K562 (cell line): ENCODE measurements at regions not wholly inside any gene's neighbourhood (a gene's known extent, or its start where the extent isn't known, plus 50 kb on each side); places are given as distances from the start of the nearest gene placed in this dataset.

Source experiments
- ATAC-seq: fragments of 200-7000 bp; cut with Tn5 transposase; 3 replicates; pipeline ENCODE4 v1.9.1; 2020; ENCODE audit warnings: moderate library complexity
- BruUV-seq: library from RNA; stranded (reverse); fragments of 400-500 nt; replicated peaks from 2 replicates; lab custom pipeline; 2021; lab: Mats Ljungman, UMichigan
- CTCF ChIA-PET: fragments of 300-600 bp; formaldehyde crosslinking; extraction: SDS; loops from one replicate; lab custom pipeline; 2021; ENCODE audit warnings: low intra/inter-chr PET ratio; lab: Yijun Ruan, JAX
- POLR2A ChIA-PET: fragments of 300-600, 350-650 bp; sonication (Branson Sonifier 250); formaldehyde crosslinking; extraction: SDS; loops from one replicate; lab custom pipeline; 2021; ENCODE audit warnings: antibody characterized with exemption, inconsistent platforms; lab: Yijun Ruan, JAX
- DNase-seq, 4 experiments: peaks; one replicate each; pipeline versions ENCODE4 v3.0.0 to v3.0.0-alpha.2; 2011 to 2018; ENCODE audit warnings: low spot score in 3 of 4, mixed read lengths in 3 of 4; ENCODE audit errors: extremely low read depth in 1 of 4
- FAIRE-seq: peaks from 2 replicates; lab custom pipeline; 2011; peaks lifted over from hg19 to GRCh38; lab: Jason Lieb, UNC
- H2AFZ ChIP-seq: 2 replicates; pipeline ENCODE4 v1.6.0; 2011; ENCODE audit warnings: low read depth, low read length, control low read depth, inconsistent platforms
- H3K27ac ChIP-seq: fragments of 200-600 bp; 3 replicates; pipeline ENCODE4 v1.8.0; 2011; ENCODE audit warnings: low read depth, mild to moderate bottlenecking, control low read depth, inconsistent platforms, low read length, moderate library complexity, mixed read lengths; ENCODE audit errors: extremely low read depth
- H3K27me3 ChIP-seq, 2 experiments: fragments of 300-600 bp in 1 of 2; 2 replicates in 1 of 2; 3 replicates in 1 of 2; pipeline versions ENCODE4 v1.6.0 to v1.8.0; 2011; ENCODE audit warnings: inconsistent platforms in 2 of 2, low read length in 2 of 2, mild to moderate bottlenecking in 1 of 2, mixed read lengths in 1 of 2, moderate library complexity in 1 of 2; ENCODE audit not compliant: control insufficient read depth in 2 of 2, insufficient read depth in 2 of 2
- H3K36me3 ChIP-seq: fragments of 300-600 bp; 3 replicates; pipeline ENCODE4 v1.8.0; 2011; ENCODE audit warnings: mild to moderate bottlenecking, low read length, inconsistent platforms; ENCODE audit not compliant: control insufficient read depth, insufficient read depth
- H3K4me1 ChIP-seq, 2 experiments: fragments of 200-600 bp in 1 of 2; replicated peaks in 1 of 2; 2 replicates in 1 of 2; 3 replicates in 1 of 2; pipeline versions ENCODE4 v1.5.1 to v1.8.0; 2011; ENCODE audit warnings: inconsistent platforms in 2 of 2, low read length in 2 of 2, mild to moderate bottlenecking in 1 of 2, mixed read lengths in 1 of 2, moderate library complexity in 1 of 2; ENCODE audit not compliant: control insufficient read depth in 2 of 2, insufficient read depth in 2 of 2
- H3K4me2 ChIP-seq: 2 replicates; pipeline ENCODE4 v1.6.1; 2011; ENCODE audit warnings: low read length, control low read depth, inconsistent platforms, mixed read lengths; ENCODE audit not compliant: insufficient read depth
- H3K4me3 ChIP-seq: fragments of 200-600 bp; sonication (generic), shearing (Covaris generic); 2 replicates; pipeline ENCODE4 v1.5.1; 2016; ENCODE audit warnings: control low read depth, inconsistent platforms
- H3K79me2 ChIP-seq: fragments of 200-600 bp; 3 replicates; pipeline ENCODE4 v1.8.0; 2011; ENCODE audit warnings: low read length, inconsistent platforms; ENCODE audit not compliant: control insufficient read depth, insufficient read depth
- H3K9ac ChIP-seq, 2 experiments: 2 replicates each; pipeline versions ENCODE4 v1.6.0 to v1.6.1; 2011; ENCODE audit warnings: low read depth in 2 of 2, low read length in 2 of 2, control low read depth in 1 of 2, inconsistent platforms in 1 of 2, mild to moderate bottlenecking in 1 of 2, mixed read lengths in 1 of 2; ENCODE audit not compliant: insufficient read depth in 1 of 2
- H3K9me1 ChIP-seq: one replicate; pipeline ENCODE4 v1.6.0; 2011; ENCODE audit warnings: inconsistent platforms, mild to moderate bottlenecking, low read length, moderate library complexity; ENCODE audit not compliant: control insufficient read depth, insufficient read depth
- H3K9me3 ChIP-seq: replicated peaks from 2 replicates; pipeline ENCODE4 v1.5.1; 2011; ENCODE audit warnings: low read depth, low read length, inconsistent platforms; ENCODE audit not compliant: control insufficient read depth, insufficient read depth
- H4K20me1 ChIP-seq: replicated peaks from 2 replicates; pipeline ENCODE4 v1.6.1; 2011; ENCODE audit warnings: low read length, inconsistent platforms, mixed read lengths; ENCODE audit not compliant: control insufficient read depth, insufficient read depth
- HMGN3 ChIP-seq: IDR thresholded peaks from 2 replicates; pipeline ENCODE4 v1.6.1; 2011; ENCODE audit warnings: borderline replicate concordance, low read depth, mild to moderate bottlenecking, mixed read lengths, low read length; ENCODE audit not compliant: insufficient read length; ENCODE audit errors: extremely low read depth
- ZNF282 ChIP-seq: sonication (generic); formaldehyde crosslinking; IDR thresholded peaks from 2 replicates; pipeline ENCODE4 v1.8.1; 2023; ENCODE audit warnings: missing genetic modification reagents
- WGBS: fragments of 100-300 bp; shearing (Covaris generic); methylation state at CpG from one replicate; pipeline ENCODE4 v1.1.6; 2016; ENCODE audit warnings: low coverage, mixed read lengths; ENCODE audit not compliant: insufficient coverage; ENCODE audit errors: missing lambda C conversion rate; 5-methylcytosine and 5-hydroxymethylcytosine counted together
- in situ Hi-C: fragments of 300-500 bp; cut with MboI; formaldehyde crosslinking; loops from 4 replicates; pipeline ENCODE4 v1.15.0; 2018; ENCODE audit warnings: inconsistent platforms, mixed read lengths
- intact Hi-C: fragments of 100-400 bp; cut with micrococcal nuclease; formaldehyde crosslinking; loops from 2 replicates; pipeline ENCODE4 v1.14.2; 2022
- TF ChIP-seq, protein P1 (sequence below), 2 experiments: fragments of 450-650 bp; formaldehyde crosslinking in 1 of 2; IDR thresholded peaks; 2 replicates each; pipeline versions ENCODE4 v1.4.0 to v1.6.1; 2014 to 2020; ENCODE audit warnings: mild to moderate bottlenecking in 2 of 2, borderline replicate concordance in 1 of 2, low read depth in 1 of 2
- TF ChIP-seq, protein P2 (sequence below): fragments of 250-450 bp; sonication (Bioruptor Pico); IDR thresholded peaks from 2 replicates; pipeline ENCODE4 v1.6.1; 2021; ENCODE audit warnings: mild to moderate bottlenecking

DNA sequence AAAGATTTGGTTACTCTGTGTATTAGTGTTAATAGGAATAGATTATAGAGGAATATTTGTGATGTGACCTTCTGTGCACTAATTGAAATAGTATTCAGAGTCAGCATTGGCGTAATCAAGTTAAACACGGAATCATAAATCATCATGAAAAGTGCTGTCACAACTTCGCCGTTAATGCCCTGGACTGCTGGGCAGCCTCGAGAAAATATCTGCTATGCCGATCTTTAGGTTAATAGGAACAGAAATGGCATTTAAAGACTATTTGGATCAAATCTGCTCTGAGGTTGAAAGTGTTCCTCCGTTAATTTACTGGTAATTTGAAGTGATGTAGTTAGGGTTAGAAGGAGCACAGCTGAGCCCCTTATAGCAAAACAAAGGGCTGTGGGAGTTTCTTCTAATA lies 219.0 kb downstream of the MZT1 start:
- Histone ChIP-seq H3K27ac (no peak overlapping the region), H3K9me1 (no peaks in the 10 kb centered on the region), H3K36me3 (no peaks in the 10 kb centered on the region), H4K20me1 (no peaks in the 10 kb centered on the region), H2AFZ (no peak overlapping the region), H3K79me2 (no peaks in the 10 kb centered on the region), H3K9me3 (no peaks in the 10 kb centered on the region), H3K27me3 (no peaks in the 10 kb centered on the region), H3K4me2 (no peak overlapping the region), H3K4me1 (no peaks in the 10 kb centered on the region), H3K9ac (no peak overlapping the region), H3K4me3 (no peak overlapping the region)
- in situ Hi-C loops (no loop called here), intact Hi-C loops (no loop called here)
- 0% methylated on average over 7 of the region's 7 CpGs for WGBS
- no peak for DNase-seq
- ATAC-seq = no peak
- BruUV-seq = no TSS peak
- ChIA-PET CTCF (no interaction called here), POLR2A (no interaction called here)
- no peak for FAIRE-seq
- TF ChIP-seq, protein P1, sequence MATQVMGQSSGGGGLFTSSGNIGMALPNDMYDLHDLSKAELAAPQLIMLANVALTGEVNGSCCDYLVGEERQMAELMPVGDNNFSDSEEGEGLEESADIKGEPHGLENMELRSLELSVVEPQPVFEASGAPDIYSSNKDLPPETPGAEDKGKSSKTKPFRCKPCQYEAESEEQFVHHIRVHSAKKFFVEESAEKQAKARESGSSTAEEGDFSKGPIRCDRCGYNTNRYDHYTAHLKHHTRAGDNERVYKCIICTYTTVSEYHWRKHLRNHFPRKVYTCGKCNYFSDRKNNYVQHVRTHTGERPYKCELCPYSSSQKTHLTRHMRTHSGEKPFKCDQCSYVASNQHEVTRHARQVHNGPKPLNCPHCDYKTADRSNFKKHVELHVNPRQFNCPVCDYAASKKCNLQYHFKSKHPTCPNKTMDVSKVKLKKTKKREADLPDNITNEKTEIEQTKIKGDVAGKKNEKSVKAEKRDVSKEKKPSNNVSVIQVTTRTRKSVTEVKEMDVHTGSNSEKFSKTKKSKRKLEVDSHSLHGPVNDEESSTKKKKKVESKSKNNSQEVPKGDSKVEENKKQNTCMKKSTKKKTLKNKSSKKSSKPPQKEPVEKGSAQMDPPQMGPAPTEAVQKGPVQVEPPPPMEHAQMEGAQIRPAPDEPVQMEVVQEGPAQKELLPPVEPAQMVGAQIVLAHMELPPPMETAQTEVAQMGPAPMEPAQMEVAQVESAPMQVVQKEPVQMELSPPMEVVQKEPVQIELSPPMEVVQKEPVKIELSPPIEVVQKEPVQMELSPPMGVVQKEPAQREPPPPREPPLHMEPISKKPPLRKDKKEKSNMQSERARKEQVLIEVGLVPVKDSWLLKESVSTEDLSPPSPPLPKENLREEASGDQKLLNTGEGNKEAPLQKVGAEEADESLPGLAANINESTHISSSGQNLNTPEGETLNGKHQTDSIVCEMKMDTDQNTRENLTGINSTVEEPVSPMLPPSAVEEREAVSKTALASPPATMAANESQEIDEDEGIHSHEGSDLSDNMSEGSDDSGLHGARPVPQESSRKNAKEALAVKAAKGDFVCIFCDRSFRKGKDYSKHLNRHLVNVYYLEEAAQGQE (IDR thresholded peaks at IDR 0.05; ENCODE audit: borderline replicate concordance) = no peak
- TF ChIP-seq, protein P1 (CRISPR knock-in tag; IDR thresholded peaks at IDR 0.05; ENCODE audit: low read depth) = no peak
- TF ChIP-seq, protein P2, sequence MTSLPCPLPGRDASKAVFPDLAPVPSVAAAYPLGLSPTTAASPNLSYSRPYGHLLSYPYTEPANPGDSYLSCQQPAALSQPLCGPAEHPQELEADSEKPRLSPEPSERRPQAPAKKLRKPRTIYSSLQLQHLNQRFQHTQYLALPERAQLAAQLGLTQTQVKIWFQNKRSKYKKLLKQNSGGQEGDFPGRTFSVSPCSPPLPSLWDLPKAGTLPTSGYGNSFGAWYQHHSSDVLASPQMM (CRISPR knock-in tag) = no peak
- no peak for TF ChIP-seq HMGN3
- no peak for TF ChIP-seq ZNF282 (CRISPR knock-in tag)
